OCI-LY7 (cell line): ENCODE measurements at regions not wholly inside any gene's neighbourhood (a gene's known extent, or its start where the extent isn't known, plus 50 kb on each side); places are given as distances from the start of the nearest gene placed in this dataset.

Experiments
- EZH2phosphoT487 ChIP-seq: fragments of 200-600 bp; sonication (generic); IDR thresholded peaks from 2 replicates; pipeline ENCODE4 v1.6.1; 2018; ENCODE audit warnings: low read depth, borderline replicate concordance, mild to moderate bottlenecking, mixed run types, antibody characterized with exemption, low read length, moderate library complexity, mixed read lengths
- TF ChIP-seq, protein P1 (sequence below): fragments of 200-600 bp; sonication (generic); conservative IDR thresholded peaks from 2 replicates; pipeline ENCODE4 v1.5.1; 2014; ENCODE audit warnings: mild to moderate bottlenecking, antibody characterized with exemption, low read length, moderate library complexity, mixed read lengths

DNA sequence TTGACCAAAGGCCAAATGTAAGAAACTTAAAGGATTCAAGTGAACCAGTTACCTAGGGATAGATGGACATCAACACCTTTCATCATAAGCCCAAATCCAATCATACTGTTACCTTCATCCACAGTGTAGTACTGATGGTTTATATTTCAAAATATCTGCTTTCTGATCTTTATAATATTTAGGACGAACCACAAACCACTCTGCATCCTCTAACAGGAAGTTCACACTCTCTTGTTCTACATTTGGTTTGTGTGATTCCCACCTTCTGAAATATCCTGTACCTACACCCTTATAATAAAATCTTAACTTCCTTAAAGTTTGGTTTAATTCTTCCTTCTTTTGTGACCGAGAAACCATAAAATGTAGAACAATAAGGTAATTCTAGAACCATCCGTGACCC, 535.7 kb upstream of the CHAC2 start:
- TF ChIP-seq, protein P1, sequence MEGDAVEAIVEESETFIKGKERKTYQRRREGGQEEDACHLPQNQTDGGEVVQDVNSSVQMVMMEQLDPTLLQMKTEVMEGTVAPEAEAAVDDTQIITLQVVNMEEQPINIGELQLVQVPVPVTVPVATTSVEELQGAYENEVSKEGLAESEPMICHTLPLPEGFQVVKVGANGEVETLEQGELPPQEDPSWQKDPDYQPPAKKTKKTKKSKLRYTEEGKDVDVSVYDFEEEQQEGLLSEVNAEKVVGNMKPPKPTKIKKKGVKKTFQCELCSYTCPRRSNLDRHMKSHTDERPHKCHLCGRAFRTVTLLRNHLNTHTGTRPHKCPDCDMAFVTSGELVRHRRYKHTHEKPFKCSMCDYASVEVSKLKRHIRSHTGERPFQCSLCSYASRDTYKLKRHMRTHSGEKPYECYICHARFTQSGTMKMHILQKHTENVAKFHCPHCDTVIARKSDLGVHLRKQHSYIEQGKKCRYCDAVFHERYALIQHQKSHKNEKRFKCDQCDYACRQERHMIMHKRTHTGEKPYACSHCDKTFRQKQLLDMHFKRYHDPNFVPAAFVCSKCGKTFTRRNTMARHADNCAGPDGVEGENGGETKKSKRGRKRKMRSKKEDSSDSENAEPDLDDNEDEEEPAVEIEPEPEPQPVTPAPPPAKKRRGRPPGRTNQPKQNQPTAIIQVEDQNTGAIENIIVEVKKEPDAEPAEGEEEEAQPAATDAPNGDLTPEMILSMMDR, result no peak
- TF ChIP-seq EZH2phosphoT487, result no peak
